ENCODE measurements at regions not wholly inside any gene's neighbourhood (a gene's known extent, or its start where the extent isn't known, plus 50 kb on each side); places are given as distances from the start of the nearest gene placed in this dataset.

DNA sequence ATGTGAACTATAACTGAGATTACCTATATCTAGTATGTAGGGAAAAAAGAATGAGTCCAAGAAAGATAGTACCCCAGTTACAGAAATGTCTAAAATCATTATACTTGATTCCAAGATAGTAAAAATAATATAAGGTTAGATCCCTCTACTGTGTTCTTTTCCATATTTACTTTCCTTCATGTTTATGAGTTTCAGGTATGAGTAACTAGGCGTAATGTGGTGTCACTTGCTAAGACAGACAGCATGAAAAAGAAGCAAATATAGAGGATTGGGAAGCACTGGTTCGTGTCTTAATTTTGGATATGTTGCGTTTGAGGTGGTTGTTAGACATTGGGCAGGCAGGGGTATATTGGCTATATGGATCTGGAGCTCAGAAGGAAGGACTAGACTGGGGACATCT lies 168.1 kb upstream of the PFN2 start:
- Histone ChIP-seq H3K9ac (replicated peaks in 1 of 4; ENCODE audit: extremely low read depth in 1 of 4, low read depth in 3 of 4, low read length in 3 of 4) (no peak overlapping the region), H3K4ac (replicated peaks; ENCODE audit: insufficient read length, low read depth, low read length) (no peak overlapping the region), H3K79me2 (ENCODE audit: control insufficient read depth in 1 of 2, insufficient read depth in 2 of 2, low read length in 2 of 2) (no peaks in the 10 kb centered on the region), H3K9me3 (ENCODE audit: insufficient read depth in 2 of 2, low read depth in 1 of 2, low read length in 1 of 2) (no peaks in the 10 kb centered on the region), H3K4me2 (ENCODE audit: insufficient read depth in 1 of 2, low read depth in 2 of 2, low read length in 2 of 2) (no peak overlapping the region), H2AFZ (ENCODE audit: low read length) (no peak overlapping the region), H2BK15ac (ENCODE audit: low read length) (no peak overlapping the region), H3K36me3 (ENCODE audit: control insufficient read depth in 2 of 4, insufficient read depth in 4 of 4, low read length in 3 of 4) (no peaks in the 10 kb centered on the region), H3K27me3 (replicated peaks in 1 of 4; ENCODE audit: control insufficient read depth in 3 of 4, extremely low read depth in 1 of 4, insufficient read depth in 3 of 4, low read length in 3 of 4) (no peaks in the 10 kb centered on the region), H3K18ac (ENCODE audit: extremely low read depth, low read length) (no peak overlapping the region), H2BK5ac (ENCODE audit: low read depth, low read length) (no peak overlapping the region), H2BK20ac (ENCODE audit: low read length) (no peak overlapping the region), H3K4me3 (ENCODE audit: extremely low read depth in 1 of 4, insufficient read depth in 2 of 4, low read depth in 3 of 4, low read length in 4 of 4) (no peak overlapping the region), H3K14ac (ENCODE audit: insufficient read length) (no peak overlapping the region), H3K56ac (replicated peaks; ENCODE audit: insufficient read length, low read depth, low read length) (no peak overlapping the region), H3K4me1 (replicated peaks in 1 of 4; ENCODE audit: control insufficient read depth in 3 of 4, insufficient read depth in 4 of 4, low read length in 3 of 4) (peaks cover 0 to 4% (median 1%) of the 10 kb centered on the region in 4 experiments; a peak in 2 of 7 replicates), H2AK5ac (ENCODE audit: low read depth, low read length) (no peak overlapping the region), H3K27ac (ENCODE audit: low read depth, low read length) (no peak overlapping the region), H4K20me1 (replicated peaks in 1 of 2; ENCODE audit: control insufficient read depth in 1 of 2, insufficient read depth in 2 of 2, low read length in 2 of 2) (no peaks in the 10 kb centered on the region), H2BK12ac (ENCODE audit: low read depth, low read length) (no peak overlapping the region), H3K79me1 (ENCODE audit: low read depth, low read length) (no peaks in the 10 kb centered on the region), H4K8ac (ENCODE audit: extremely low read depth, insufficient read depth, low read length) (no peak overlapping the region), H4K5ac (ENCODE audit: insufficient read length, low read depth, low read length) (no peak overlapping the region), H4K91ac (replicated peaks; ENCODE audit: insufficient read length, low read length) (no peak overlapping the region), H2BK120ac (replicated peaks; ENCODE audit: low read depth, low read length) (no peak overlapping the region), H3K23me2 (ENCODE audit: low read depth, low read length) (no peaks in the 10 kb centered on the region), H3K23ac (ENCODE audit: insufficient read length) (no peak overlapping the region)
- ChIA-PET POLR2A (ENCODE audit: partially characterized antibody) (no interaction called here), CTCF (ENCODE audit: partially characterized antibody) (interaction anchor here (1.2 kb wide), 1 partner anchor 102 kb away, joined by 3 read pairs; no protein-coding TSS in a partner anchor)
- no peak for TF ChIP-seq RBBP5 (IDR thresholded peaks at IDR 0.05; ENCODE audit: borderline replicate concordance, low read depth, low read length)
- no peak for TF ChIP-seq FOSL1 (IDR thresholded peaks at IDR 0.05; ENCODE audit: insufficient read depth, low read depth, low read length)
- no peak for TF ChIP-seq KDM5A (IDR thresholded peaks at IDR 0.05; ENCODE audit: low read length)
- TF ChIP-seq RXRA (IDR thresholded peaks at IDR 0.05; ENCODE audit: insufficient read depth, low read depth, low read length): no peak
- TF ChIP-seq GTF2F1 (IDR thresholded peaks at IDR 0.05; ENCODE audit: borderline replicate concordance, low read depth, low read length): no peak
- TF ChIP-seq RNF2 (IDR thresholded peaks at IDR 0.05; ENCODE audit: borderline replicate concordance, low read depth, low read length, missing control alignments, poor library complexity, severe bottlenecking): no peak
- no peak for TF ChIP-seq SUZ12 (IDR thresholded peaks at IDR 0.05; ENCODE audit: low read length)
- TF ChIP-seq KDM4A (IDR thresholded peaks at IDR 0.05; ENCODE audit: low read depth, low read length, severe bottlenecking): no peak
- TF ChIP-seq, protein P1, sequence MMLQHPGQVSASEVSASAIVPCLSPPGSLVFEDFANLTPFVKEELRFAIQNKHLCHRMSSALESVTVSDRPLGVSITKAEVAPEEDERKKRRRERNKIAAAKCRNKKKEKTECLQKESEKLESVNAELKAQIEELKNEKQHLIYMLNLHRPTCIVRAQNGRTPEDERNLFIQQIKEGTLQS (IDR thresholded peaks at IDR 0.05; ENCODE audit: insufficient read depth, low read depth, low read length): no peak
- TF ChIP-seq YY1 (IDR thresholded peaks at IDR 0.05; ENCODE audit: low read depth, low read length): no peak
- TF ChIP-seq TAF1 (IDR thresholded peaks at IDR 0.05; ENCODE audit: low read depth, low read length): no peak
- 83% methylated on average over 3 of the region's 3 CpGs; no CpG with 5 or more reads in 1 of the 2 experiments for WGBS, 2 experiments (ENCODE audit: extremely low coverage in 1 of 2, insufficient coverage in 1 of 2, insufficient read length in 1 of 2, insufficient replicate concordance in 2 of 2, low coverage in 1 of 2, low lambda C conversion rate in 2 of 2, missing lambda C conversion rate in 1 of 2)
- DNase-seq (ENCODE audit: low read depth in 1 of 2, low spot score in 2 of 2) (no peak), FAIRE-seq (no peak)
